OCI-LY1 (cell line): ENCODE measurements at regions not wholly inside any gene's neighbourhood (a gene's known extent, or its start where the extent isn't known, plus 50 kb on each side); places are given as distances from the start of the nearest gene placed in this dataset.

ENCODE experiments used
- EZH2 ChIP-seq: fragments of 200-600 bp; sonication (generic), shearing (Covaris generic); IDR thresholded peaks from 2 replicates; pipeline ENCODE4 v1.8.0; 2017; ENCODE audit warnings: borderline replicate concordance, mixed run types, mild to moderate bottlenecking, antibody characterized with exemption, low read length, moderate library complexity, mixed read lengths
- TF ChIP-seq, protein P1 (sequence below): fragments of 200-600 bp; sonication (generic), shearing (Covaris generic); IDR thresholded peaks from 2 replicates; pipeline ENCODE4 v1.5.1; 2017; ENCODE audit warnings: mild to moderate bottlenecking, antibody characterized with exemption, low read length, moderate library complexity, mixed read lengths

DNA sequence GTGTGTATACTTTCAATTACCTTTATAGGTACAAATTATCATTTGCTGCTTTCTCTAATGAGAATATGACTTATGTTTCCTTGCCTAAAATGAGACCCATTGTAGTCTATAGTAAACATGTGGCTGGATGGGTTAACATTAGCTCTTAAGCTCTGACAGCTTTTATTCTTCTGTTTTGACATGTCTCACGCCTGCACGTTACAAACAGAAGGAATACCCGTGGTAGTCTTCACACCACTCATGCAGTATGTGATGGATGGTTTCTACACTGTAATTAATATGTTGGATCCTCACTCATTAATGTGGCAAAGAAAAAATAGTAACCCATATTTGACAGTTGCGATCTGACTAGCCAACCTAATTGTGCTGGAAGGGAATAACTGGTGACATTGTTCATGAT, 133.4 kb upstream of the MITF start:
- TF ChIP-seq, protein P1, sequence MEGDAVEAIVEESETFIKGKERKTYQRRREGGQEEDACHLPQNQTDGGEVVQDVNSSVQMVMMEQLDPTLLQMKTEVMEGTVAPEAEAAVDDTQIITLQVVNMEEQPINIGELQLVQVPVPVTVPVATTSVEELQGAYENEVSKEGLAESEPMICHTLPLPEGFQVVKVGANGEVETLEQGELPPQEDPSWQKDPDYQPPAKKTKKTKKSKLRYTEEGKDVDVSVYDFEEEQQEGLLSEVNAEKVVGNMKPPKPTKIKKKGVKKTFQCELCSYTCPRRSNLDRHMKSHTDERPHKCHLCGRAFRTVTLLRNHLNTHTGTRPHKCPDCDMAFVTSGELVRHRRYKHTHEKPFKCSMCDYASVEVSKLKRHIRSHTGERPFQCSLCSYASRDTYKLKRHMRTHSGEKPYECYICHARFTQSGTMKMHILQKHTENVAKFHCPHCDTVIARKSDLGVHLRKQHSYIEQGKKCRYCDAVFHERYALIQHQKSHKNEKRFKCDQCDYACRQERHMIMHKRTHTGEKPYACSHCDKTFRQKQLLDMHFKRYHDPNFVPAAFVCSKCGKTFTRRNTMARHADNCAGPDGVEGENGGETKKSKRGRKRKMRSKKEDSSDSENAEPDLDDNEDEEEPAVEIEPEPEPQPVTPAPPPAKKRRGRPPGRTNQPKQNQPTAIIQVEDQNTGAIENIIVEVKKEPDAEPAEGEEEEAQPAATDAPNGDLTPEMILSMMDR: no peak
- TF ChIP-seq EZH2: no peak
